Right atrium auricular region (tissue), 2 donors: ENCODE measurements at regions not wholly inside any gene's neighbourhood (a gene's known extent, or its start where the extent isn't known, plus 50 kb on each side); places are given as distances from the start of the nearest gene placed in this dataset.

Experiments
- DNase-seq: peaks from one replicate; pipeline ENCODE4 v3.0.0-alpha.2; 2019; ENCODE audit warnings: low spot score
- H3K27ac ChIP-seq, 2 donors: fragments of 200-600 bp; sonication (generic); 1 replicate in 1 of 2; 2 replicates in 1 of 2; pipeline ENCODE4 v1.5.1; 2016 to 2019
- H3K27me3 ChIP-seq, 2 donors: fragments of 200-600 bp; sonication (generic); one replicate each; pipeline versions ENCODE4 v1.5.1 to v1.6.0; 2017 to 2019
- H3K36me3 ChIP-seq: fragments of 200-600 bp; sonication (generic); one replicate; pipeline ENCODE4 v1.5.1; 2016
- H3K4me1 ChIP-seq, 2 donors: fragments of 200-600 bp; sonication (generic); one replicate each; pipeline versions ENCODE4 v1.5.1 to v1.6.0; 2017 to 2019
- H3K4me3 ChIP-seq, 2 donors: fragments of 200-600 bp; sonication (generic); 1 replicate in 1 of 2; 2 replicates in 1 of 2; pipeline ENCODE4 v1.5.1; 2017 to 2019; ENCODE audit warnings: mild to moderate bottlenecking in 1 of 2, moderate library complexity in 1 of 2
- H3K9me3 ChIP-seq, 2 donors: fragments of 200-600 bp; sonication (generic); one replicate each; pipeline ENCODE4 v1.5.1; 2019
- CTCF ChIP-seq, 2 donors: fragments of 200-600 bp; sonication (generic); IDR thresholded peaks; one replicate each; pipeline ENCODE4 v1.5.1; 2019; ENCODE audit warnings: antibody characterized with exemption in 2 of 2

- peaks cover 0 to 2% of the 10 kb centered on the region in 2 donors for H3K9me3 ChIP-seq
- peaks cover 0 to 21% of the 10 kb centered on the region in 2 donors for H3K4me1 ChIP-seq
- no peak for TF ChIP-seq CTCF (IDR thresholded peaks at IDR 0.05)
- no peak overlapping the region for H3K4me3 ChIP-seq
- no peaks in the 10 kb centered on the region for H3K27me3 ChIP-seq
- no peaks in the 10 kb centered on the region for H3K36me3 ChIP-seq
- H3K27ac ChIP-seq: no peak overlapping the region
- DNase-seq: no peak
These were observed 397.4 kb downstream of the MAFB start for GRCh38 chr20:40291493-40292135.

- DNase-seq: no peak
- Histone ChIP-seq H3K4me1 (peaks cover 0 to 6% of the 10 kb centered on the region in 2 donors), H3K36me3 (no peaks in the 10 kb centered on the region), H3K27ac (no peak overlapping the region), H3K27me3 (no peaks in the 10 kb centered on the region), H3K9me3 (no peaks in the 10 kb centered on the region), H3K4me3 (no peak overlapping the region)
- TF ChIP-seq CTCF (IDR thresholded peaks at IDR 0.05): no peak
These were observed 401.4 kb downstream of the MAFB start for GRCh38 chr20:40287683-40288082.

GRCh38 chr20:40286975-40287531, 402.0 kb downstream of the MAFB start:
- Histone ChIP-seq H3K4me3 (no peak overlapping the region), H3K9me3 (no peaks in the 10 kb centered on the region), H3K4me1 (peaks cover 0 to 6% of the 10 kb centered on the region in 2 donors), H3K27ac (peak overlapping the region in 1 of 2 donors; percentile 40), H3K27me3 (no peaks in the 10 kb centered on the region), H3K36me3 (no peaks in the 10 kb centered on the region)
- no peak for TF ChIP-seq CTCF (IDR thresholded peaks at IDR 0.05)
- no peak for DNase-seq

GRCh38 chr20:40284611-40285010, 404.4 kb downstream of the MAFB start:
- Histone ChIP-seq H3K4me1 (peaks cover 0 to 6% of the 10 kb centered on the region in 2 donors), H3K4me3 (no peak overlapping the region), H3K9me3 (no peaks in the 10 kb centered on the region), H3K27me3 (no peaks in the 10 kb centered on the region), H3K36me3 (no peaks in the 10 kb centered on the region), H3K27ac (no peak overlapping the region)
- TF ChIP-seq CTCF (IDR thresholded peaks at IDR 0.05): no peak
- DNase-seq: no peak

GRCh38 chr20:40283689-40284088, 405.3 kb downstream of the MAFB start:
- no peak for TF ChIP-seq CTCF (IDR thresholded peaks at IDR 0.05)
- H3K4me1 ChIP-seq: peaks cover 0 to 12% of the 10 kb centered on the region in 2 donors
- H3K4me3 ChIP-seq: no peak overlapping the region
- no peaks in the 10 kb centered on the region for H3K27me3 ChIP-seq
- H3K36me3 ChIP-seq: no peaks in the 10 kb centered on the region
- H3K9me3 ChIP-seq: no peaks in the 10 kb centered on the region
- H3K27ac ChIP-seq: no peak overlapping the region
- no peak for DNase-seq

GRCh38 chr20:40282941-40283340, 406.1 kb downstream of the MAFB start:
- H3K27me3 ChIP-seq: no peaks in the 10 kb centered on the region
- H3K4me1 ChIP-seq: peaks cover 0 to 14% of the 10 kb centered on the region in 2 donors
- H3K27ac ChIP-seq: no peak overlapping the region
- H3K9me3 ChIP-seq: no peaks in the 10 kb centered on the region
- H3K4me3 ChIP-seq: no peak overlapping the region
- TF ChIP-seq CTCF (IDR thresholded peaks at IDR 0.05): no peak
- no peak for DNase-seq
- no peaks in the 10 kb centered on the region for H3K36me3 ChIP-seq
